Right ventricle myocardium inferior (tissue), 1 donor: ENCODE measurements at regions not wholly inside any gene's neighbourhood (a gene's known extent, or its start where the extent isn't known, plus 50 kb on each side); places are given as distances from the start of the nearest gene placed in this dataset.

Experiments used
- ATAC-seq: fragments of 200-7000 bp; cut with Tn5 transposase; one replicate; pipeline ENCODE4 v1.9.1; 2020; ENCODE audit warnings: mild to moderate bottlenecking, moderate library complexity
- DNase-seq: peaks from one replicate; pipeline ENCODE4 v3.0.0; 2021; ENCODE audit errors: missing footprints
- intact Hi-C: fragments of 100-400 bp; cut with DNase I; formaldehyde crosslinking; loops from one replicate; pipeline ENCODE4 v1.11.0; 2022
- donor health status: DM: no; HTN: yes; CAD: no; lungs with severe emphysema.

DNA sequence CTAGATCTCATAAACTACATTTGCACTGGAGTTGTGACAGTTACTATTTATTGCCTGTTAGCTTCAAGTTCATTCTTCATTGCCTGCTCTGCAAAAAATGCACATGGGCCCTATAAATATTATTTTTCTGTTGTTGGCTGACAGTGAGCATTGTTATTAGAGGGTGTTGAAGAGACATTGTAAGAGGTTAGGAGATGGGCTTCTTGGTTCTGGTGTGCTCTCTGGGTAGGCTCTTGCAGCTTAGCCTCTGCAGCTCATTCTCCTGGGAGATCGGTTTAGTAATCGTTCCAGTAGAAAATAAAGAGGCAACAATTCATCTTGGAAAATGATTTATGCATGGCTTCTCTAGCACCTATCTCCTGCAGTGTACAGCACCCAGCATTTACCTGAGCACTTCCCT is 113.8 kb upstream of the SCN7A start:
- intact Hi-C loops = no loop called here
- DNase-seq (no peak), ATAC-seq (no peak)

DNA sequence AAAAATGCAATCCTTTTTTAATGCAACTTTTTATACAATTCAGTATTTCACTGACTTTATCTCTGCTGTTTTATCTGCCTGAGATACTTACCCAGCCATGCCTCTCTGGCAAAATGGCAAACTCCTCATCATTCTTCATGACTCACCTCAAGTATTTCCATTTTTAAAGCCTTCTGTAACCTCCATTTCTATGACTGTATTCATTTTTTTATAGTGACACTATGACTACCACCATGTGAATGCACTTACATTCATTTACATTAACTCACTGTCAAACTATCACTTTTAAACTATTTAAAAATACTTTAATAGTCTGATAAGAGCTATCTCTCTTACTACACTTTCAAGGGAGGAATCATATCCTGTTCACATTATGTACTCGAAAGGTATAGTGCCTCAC is 99.4 kb upstream of the SCN7A start:
- ATAC-seq (no peak), DNase-seq (no peak)
- intact Hi-C loops = no loop called here

DNA sequence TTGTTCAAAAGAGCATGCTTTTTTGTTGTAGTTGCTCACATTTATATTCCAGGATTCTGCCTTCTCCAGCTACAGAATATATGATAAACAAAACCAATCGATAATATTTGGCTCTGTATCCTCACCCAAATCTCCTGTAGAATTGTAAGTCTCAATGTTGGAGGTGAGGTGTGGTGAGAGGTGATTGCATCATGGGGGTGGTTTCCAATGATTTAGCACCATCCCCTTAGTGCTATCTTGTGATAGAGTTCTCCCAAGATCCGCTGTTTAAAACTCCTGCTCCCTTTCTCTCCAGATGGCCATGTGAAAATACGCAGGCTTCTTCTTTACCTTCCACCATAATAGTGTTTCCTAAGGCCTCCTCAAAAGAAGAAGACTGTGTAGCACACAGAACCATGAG is 98.7 kb upstream of the SCN7A start:
- intact Hi-C loops = no loop called here
- no peak for ATAC-seq
- no peak for DNase-seq

DNA sequence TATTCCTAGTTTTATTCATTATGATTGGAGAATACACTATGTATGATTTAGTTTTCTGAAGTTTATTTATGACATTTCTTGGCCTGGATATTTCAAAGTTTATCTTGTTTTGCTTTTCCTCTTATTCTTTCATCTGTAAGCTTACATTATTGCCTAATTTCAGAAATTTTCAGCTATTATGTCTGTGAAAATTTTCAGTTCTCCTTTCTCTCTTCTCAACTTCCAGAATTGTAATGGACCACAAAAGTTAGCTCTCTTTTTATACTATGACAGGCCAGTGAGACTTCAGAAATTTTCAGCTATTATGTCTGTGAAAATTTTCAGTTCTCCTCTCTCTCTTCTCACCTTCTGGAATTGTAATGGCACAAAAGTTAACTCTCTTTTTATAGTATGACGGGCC is 97.2 kb upstream of the SCN7A start:
- ATAC-seq (no peak), DNase-seq (no peak)
- intact Hi-C loops = no loop called here

DNA sequence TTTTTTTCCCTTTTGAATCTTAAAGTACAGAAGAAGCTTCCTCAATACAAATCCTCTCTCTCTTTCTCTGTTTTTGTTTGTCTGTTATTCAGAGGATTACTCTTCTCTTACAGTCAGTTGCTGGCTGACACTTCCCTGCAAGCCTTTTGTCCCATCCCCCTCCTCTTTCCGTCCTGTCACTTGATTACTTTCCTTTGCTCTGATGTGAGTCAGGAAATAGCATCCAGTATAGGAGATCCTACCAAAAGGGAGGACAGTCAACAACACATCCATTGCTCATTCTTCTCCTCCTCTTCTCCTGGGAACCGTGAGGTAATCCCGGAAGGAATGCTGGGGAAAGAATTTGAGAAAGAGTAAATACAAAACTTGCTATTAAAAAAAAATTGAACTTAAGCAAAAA is 79.3 kb upstream of the SCN7A start:
- intact Hi-C loops = no loop called here
- no peak for DNase-seq
- ATAC-seq = no peak

DNA sequence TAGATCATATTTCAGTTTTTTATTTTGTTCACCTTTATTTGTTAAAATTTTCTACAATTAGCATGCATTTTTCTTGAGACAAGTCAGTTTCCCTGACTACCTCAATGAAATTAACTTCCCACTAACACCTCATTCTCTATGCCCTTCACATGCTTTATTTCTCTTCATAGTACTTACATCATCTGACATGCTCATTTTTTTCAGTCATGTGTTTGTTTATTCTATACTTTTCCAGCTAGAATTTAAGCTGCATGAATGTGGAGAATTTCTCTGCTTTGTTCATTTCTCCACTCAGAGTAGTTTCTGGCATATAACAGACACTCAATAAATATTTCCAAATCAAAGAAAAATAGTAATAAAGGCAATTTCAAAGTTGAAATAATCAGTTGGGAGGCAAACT is 78.9 kb upstream of the SCN7A start:
- intact Hi-C loops = no loop called here
- DNase-seq = no peak
- ATAC-seq = no peak

DNA sequence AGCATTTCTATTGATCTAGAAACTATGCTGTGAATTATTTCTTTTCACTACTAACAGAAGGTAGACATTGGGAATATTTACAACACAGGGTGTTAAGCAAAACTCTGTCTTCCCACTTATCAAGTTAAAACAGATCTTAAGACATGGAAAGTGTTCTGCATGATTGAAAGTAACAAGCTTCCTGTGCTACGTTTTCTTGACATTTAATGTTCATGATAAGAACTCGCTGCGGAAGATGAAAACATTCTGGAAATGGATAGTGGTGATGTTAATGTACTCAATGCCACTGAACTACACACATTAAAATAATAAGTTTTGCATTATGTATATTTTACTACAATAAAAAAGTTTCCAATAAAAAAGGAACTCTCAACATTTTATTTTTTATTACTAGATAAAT is 74.4 kb upstream of the SCN7A start:
- DNase-seq (no peak), ATAC-seq (no peak)
- intact Hi-C loops = no loop called here

DNA sequence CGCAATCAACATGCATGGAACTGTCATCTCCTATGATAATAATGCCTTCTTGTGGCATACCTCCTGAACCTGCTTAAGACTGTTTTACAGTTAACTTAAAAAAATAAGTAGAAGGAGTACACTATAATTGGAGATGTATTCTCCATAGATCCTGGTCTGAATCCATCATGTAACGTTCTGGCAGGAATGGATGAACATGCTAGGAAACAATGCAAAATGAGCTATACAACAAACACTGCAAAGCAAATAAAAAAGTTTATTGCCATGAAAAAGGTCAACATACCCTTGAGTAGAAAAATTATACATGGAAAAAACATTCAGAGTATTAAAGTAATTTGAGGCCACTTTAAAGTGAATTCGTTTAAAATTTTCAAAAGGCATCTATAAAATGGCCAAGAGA is 71.5 kb upstream of the SCN7A start:
- intact Hi-C loops = no loop called here
- no peak for ATAC-seq
- DNase-seq = no peak

DNA sequence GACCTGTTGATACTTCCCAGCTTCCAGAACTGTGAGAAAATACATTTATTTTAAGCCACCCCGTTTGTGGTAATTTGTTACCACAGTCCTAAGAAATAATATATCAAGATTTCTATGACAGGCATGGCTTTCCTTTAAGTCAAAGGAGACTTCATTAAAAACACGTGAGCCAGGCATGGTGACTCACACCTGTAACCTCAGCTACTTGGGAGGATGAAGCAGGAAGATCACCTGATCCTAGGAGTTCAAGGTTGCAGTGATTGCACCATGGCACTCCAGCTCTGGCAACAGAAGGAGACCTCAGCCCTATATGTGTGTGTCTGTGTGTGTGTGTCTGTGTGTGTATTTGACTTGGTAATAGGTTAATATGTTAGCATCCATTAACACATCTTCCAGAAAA is 69.8 kb upstream of the SCN7A start:
- DNase-seq = no peak
- intact Hi-C loops = no loop called here
- no peak for ATAC-seq

DNA sequence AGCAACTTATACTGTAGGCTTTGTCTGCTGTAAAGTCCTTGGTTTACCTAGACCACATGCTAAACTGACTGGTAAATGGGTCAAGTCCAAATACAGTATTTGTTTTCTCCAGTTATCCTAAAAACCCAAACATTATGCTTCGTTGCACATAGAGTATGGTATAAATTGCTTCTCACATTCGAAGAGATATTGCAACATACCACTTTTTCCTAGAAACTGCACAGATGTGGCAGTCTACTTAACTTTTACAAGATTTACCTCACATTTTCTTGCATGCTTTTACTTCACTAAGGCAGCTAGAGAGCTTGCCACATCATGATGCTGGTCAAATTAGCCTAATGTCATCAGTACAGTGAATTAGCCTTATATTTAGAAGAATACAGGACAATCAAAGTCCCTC is 66.0 kb upstream of the SCN7A start:
- no peak for DNase-seq
- intact Hi-C loops = no loop called here

DNA sequence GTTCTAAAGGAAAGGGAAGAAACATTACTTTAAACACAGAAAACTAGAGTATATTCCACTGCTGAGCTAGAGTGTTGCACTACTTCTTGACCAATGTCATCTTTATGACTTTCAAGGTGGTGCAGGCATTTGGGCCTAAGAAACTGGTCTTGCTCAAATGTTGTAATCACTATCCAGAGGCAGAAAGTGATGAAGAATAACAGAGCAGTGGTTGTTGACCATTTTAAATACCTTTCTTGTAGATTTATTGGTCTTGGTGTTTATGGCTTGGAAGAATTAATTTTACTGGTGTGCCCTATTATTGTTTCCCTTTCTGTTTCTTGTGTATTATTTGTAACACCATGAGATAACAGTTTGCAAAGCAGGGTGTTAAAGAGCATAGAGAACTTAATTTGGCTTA is 56.9 kb upstream of the SCN7A start:
- no peak for DNase-seq
- intact Hi-C loops = no loop called here
- ATAC-seq = no peak

More for the DNA sequence above, 66.0 kb upstream of the SCN7A start:
- no peak for ATAC-seq

DNA sequence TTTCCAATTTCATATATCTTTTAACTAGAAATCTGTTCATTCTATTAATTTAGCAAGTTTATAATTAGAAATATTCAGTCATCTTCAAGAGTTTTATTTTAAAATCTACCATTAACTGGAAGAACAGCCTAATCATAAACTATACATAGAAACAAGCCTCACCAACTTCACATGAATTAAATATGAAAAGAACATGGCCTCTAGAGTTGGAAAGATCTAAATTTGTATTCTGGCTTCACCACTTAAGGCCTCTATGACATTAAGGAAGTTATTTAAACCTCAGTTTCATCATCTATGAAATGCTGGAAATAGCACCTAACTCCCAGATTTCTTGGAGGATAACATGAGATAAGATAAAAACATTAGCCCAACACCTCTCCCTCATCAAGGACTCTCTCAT is 51.4 kb upstream of the SCN7A start:
- ATAC-seq = no peak
- DNase-seq = no peak
- intact Hi-C loops = no loop called here
